Tibial nerve (tissue), 4 donors: ENCODE measurements at regions not wholly inside any gene's neighbourhood (a gene's known extent, or its start where the extent isn't known, plus 50 kb on each side); places are given as distances from the start of the nearest gene placed in this dataset.

Experiments used
- EP300 ChIP-seq, 2 donors: sonication (generic); formaldehyde crosslinking; IDR thresholded peaks; one replicate each; pipeline ENCODE4 v1.6.1; 2017; ENCODE audit warnings: antibody characterized with exemption in 2 of 2, mild to moderate bottlenecking in 1 of 2
- POLR2A ChIP-seq, 2 donors: fragments of 450-650 bp; IDR thresholded peaks; one replicate each; pipeline ENCODE4 v1.6.1; 2017; ENCODE audit warnings: antibody characterized with exemption in 2 of 2, mild to moderate bottlenecking in 2 of 2, moderate library complexity in 2 of 2
- TF ChIP-seq, protein P1 (sequence below), 5 experiments: fragments of 200-600 bp in 3 of 5; fragments of 450-650 bp in 2 of 5; sonication (generic) in 3 of 5; IDR thresholded peaks; one replicate each; pipeline ENCODE4 v1.5.1; 2016 to 2019; ENCODE audit warnings: antibody characterized with exemption in 5 of 5, mild to moderate bottlenecking in 3 of 5, moderate library complexity in 2 of 5

DNA sequence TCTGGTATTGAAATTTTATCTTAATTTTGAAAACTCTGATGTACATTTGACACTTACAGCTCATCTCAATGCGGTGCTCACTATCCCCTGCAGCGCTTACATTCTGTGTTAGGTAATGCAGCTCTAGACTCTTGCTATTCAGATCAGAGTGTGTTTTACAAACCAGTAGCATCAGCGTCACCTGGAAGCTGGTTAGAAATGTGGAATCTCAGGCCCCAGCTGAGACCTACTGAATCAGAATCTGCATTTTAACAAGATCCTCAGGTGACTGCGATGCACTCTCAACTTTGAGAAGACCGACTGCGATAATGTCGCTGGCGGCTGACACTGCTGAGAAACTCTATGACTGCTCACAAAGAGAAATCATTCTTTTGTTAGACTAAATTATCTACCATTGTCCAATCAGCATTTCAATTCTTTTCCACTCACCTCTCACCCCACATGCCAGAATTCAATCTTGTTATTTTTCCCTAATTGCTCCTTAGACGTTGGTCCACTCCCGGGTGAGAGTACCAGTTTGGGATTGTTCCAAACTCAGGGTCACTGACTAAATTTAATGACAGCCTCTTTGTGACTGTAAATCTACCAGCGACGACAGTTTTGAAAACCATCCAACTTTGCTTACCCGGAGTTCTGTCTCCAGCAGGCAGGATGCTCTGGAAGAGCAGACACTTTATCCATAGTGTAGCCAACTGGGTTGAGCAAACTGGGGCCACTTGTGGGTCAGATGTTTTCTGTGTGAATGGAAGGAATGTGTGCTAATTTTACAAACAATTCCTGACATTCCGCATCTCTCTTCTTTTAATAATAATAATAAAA is 140.1 kb upstream of the BTBD3 start:
- TF ChIP-seq, protein P1, sequence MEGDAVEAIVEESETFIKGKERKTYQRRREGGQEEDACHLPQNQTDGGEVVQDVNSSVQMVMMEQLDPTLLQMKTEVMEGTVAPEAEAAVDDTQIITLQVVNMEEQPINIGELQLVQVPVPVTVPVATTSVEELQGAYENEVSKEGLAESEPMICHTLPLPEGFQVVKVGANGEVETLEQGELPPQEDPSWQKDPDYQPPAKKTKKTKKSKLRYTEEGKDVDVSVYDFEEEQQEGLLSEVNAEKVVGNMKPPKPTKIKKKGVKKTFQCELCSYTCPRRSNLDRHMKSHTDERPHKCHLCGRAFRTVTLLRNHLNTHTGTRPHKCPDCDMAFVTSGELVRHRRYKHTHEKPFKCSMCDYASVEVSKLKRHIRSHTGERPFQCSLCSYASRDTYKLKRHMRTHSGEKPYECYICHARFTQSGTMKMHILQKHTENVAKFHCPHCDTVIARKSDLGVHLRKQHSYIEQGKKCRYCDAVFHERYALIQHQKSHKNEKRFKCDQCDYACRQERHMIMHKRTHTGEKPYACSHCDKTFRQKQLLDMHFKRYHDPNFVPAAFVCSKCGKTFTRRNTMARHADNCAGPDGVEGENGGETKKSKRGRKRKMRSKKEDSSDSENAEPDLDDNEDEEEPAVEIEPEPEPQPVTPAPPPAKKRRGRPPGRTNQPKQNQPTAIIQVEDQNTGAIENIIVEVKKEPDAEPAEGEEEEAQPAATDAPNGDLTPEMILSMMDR (IDR thresholded peaks at IDR 0.05): no peak
- TF ChIP-seq POLR2A (IDR thresholded peaks at IDR 0.05) (no peak), EP300 (IDR thresholded peaks at IDR 0.05) (no peak)
